HG03095 (cell line): ENCODE measurements at regions not wholly inside any gene's neighbourhood (a gene's known extent, or its start where the extent isn't known, plus 50 kb on each side); places are given as distances from the start of the nearest gene placed in this dataset.

ENCODE experiments used
- ATAC-seq: cut with Tn5 transposase; IDR thresholded peaks from one replicate; pipeline ENCODE4 v1.9.1; 2021; ENCODE audit warnings: moderate library complexity; ENCODE audit not compliant: unreplicated experiment

- ATAC-seq: no peak
Observed at GRCh38 chr5:2505217-2505616, 246.3 kb downstream of the IRX2 start.

GRCh38 chr5:2502970-2503594 lies 248.4 kb downstream of the IRX2 start:
- ATAC-seq: no peak

- no peak for ATAC-seq
Observed at GRCh38 chr5:2499917-2500316, 251.6 kb downstream of the IRX2 start.

- no peak for ATAC-seq
Observed at GRCh38 chr5:2496891-2497290, 254.6 kb downstream of the IRX2 start.

- ATAC-seq: no peak
Observed at GRCh38 chr5:2496126-2496525, 255.4 kb downstream of the IRX2 start.

GRCh38 chr5:2493356-2493755 lies 258.1 kb downstream of the IRX2 start:
- ATAC-seq: no peak

- no peak for ATAC-seq
Observed at GRCh38 chr5:2492476-2492875, 259.0 kb downstream of the IRX2 start.

- ATAC-seq: no peak
Observed at GRCh38 chr5:2491846-2492245, 259.6 kb downstream of the IRX2 start.

- no peak for ATAC-seq
Observed at GRCh38 chr5:2489306-2489705, 262.2 kb downstream of the IRX2 start.

- ATAC-seq: no peak
Observed at GRCh38 chr5:2488593-2488992, 262.9 kb downstream of the IRX2 start.

- ATAC-seq: no peak
Observed at GRCh38 chr5:2487152-2487763, 264.2 kb downstream of the IRX2 start.

GRCh38 chr5:2486373-2486772 lies 265.1 kb downstream of the IRX2 start:
- ATAC-seq: no peak

- no peak for ATAC-seq
Observed at GRCh38 chr5:2482778-2483177, 268.7 kb downstream of the IRX2 start.

- ATAC-seq: no peak
Observed at GRCh38 chr5:2480871-2481270, 270.6 kb downstream of the IRX2 start.

GRCh38 chr5:2475902-2476301 lies 275.6 kb downstream of the IRX2 start:
- ATAC-seq: no peak

GRCh38 chr5:2472670-2473069 lies 278.8 kb downstream of the IRX2 start:
- no peak for ATAC-seq

GRCh38 chr5:2471152-2471879 lies 280.2 kb downstream of the IRX2 start:
- ATAC-seq: no peak

GRCh38 chr5:2466966-2467365 lies 284.5 kb downstream of the IRX2 start:
- ATAC-seq: no peak

GRCh38 chr5:2465383-2465782 lies 286.1 kb downstream of the IRX2 start:
- ATAC-seq: no peak

GRCh38 chr5:2464141-2464540 lies 287.3 kb downstream of the IRX2 start:
- no peak for ATAC-seq

- no peak for ATAC-seq
Observed at GRCh38 chr5:2461701-2462691, 289.5 kb downstream of the IRX2 start.
